Lower leg skin (tissue), 3 donors: ENCODE measurements at regions not wholly inside any gene's neighbourhood (a gene's known extent, or its start where the extent isn't known, plus 50 kb on each side); places are given as distances from the start of the nearest gene placed in this dataset.

Experiments used
- POLR2A ChIP-seq, 2 donors: fragments of 450-650 bp; IDR thresholded peaks; one replicate each; pipeline ENCODE4 v1.6.1; 2016 to 2017; ENCODE audit warnings: antibody characterized with exemption in 2 of 2, mild to moderate bottlenecking in 1 of 2, moderate library complexity in 1 of 2
- TF ChIP-seq, protein P1 (sequence below), 3 donors: fragments of 450-650 bp; IDR thresholded peaks; one replicate each; pipeline ENCODE4 v1.5.1; 2016; ENCODE audit warnings: antibody characterized with exemption in 3 of 3, mild to moderate bottlenecking in 3 of 3, moderate library complexity in 2 of 3

- TF ChIP-seq, protein P1, sequence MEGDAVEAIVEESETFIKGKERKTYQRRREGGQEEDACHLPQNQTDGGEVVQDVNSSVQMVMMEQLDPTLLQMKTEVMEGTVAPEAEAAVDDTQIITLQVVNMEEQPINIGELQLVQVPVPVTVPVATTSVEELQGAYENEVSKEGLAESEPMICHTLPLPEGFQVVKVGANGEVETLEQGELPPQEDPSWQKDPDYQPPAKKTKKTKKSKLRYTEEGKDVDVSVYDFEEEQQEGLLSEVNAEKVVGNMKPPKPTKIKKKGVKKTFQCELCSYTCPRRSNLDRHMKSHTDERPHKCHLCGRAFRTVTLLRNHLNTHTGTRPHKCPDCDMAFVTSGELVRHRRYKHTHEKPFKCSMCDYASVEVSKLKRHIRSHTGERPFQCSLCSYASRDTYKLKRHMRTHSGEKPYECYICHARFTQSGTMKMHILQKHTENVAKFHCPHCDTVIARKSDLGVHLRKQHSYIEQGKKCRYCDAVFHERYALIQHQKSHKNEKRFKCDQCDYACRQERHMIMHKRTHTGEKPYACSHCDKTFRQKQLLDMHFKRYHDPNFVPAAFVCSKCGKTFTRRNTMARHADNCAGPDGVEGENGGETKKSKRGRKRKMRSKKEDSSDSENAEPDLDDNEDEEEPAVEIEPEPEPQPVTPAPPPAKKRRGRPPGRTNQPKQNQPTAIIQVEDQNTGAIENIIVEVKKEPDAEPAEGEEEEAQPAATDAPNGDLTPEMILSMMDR (IDR thresholded peaks at IDR 0.05): no peak
- TF ChIP-seq POLR2A (IDR thresholded peaks at IDR 0.05): no peak
Measured at GRCh38 chr2:18980104-18980785, 378.2 kb downstream of the OSR1 start.
